DND-41 (cell line): ENCODE measurements at regions not wholly inside any gene's neighbourhood (a gene's known extent, or its start where the extent isn't known, plus 50 kb on each side); places are given as distances from the start of the nearest gene placed in this dataset.

Experiments used
- ATAC-seq: fragments of 200-7000 bp; cut with Tn5 transposase; 3 replicates; pipeline ENCODE4 v1.9.1; 2021; ENCODE audit warnings: low read depth; ENCODE audit not compliant: insufficient read depth
- DNase-seq: peaks from one replicate; pipeline ENCODE4 v3.0.0-alpha.2; 2020
- H2AFZ ChIP-seq: 2 replicates; pipeline ENCODE4 v1.6.0; 2012; ENCODE audit warnings: low read depth, low read length
- H3K27ac ChIP-seq: 2 replicates; pipeline ENCODE4 v1.5.1; 2012; ENCODE audit warnings: low read length, inconsistent platforms
- H3K27me3 ChIP-seq: fragments of 200-600 bp; sonication (generic); 2 replicates; pipeline ENCODE4 v1.6.0; 2012; ENCODE audit warnings: low read length, mild to moderate bottlenecking, inconsistent platforms; ENCODE audit not compliant: insufficient read depth, poor library complexity
- H3K36me3 ChIP-seq: 2 replicates; pipeline ENCODE4 v1.5.1; 2012; ENCODE audit warnings: low read length, inconsistent platforms; ENCODE audit not compliant: insufficient read depth
- H3K4me1 ChIP-seq: 2 replicates; pipeline ENCODE4 v1.5.1; 2012; ENCODE audit warnings: mild to moderate bottlenecking, low read length; ENCODE audit not compliant: insufficient read depth
- H3K4me2 ChIP-seq: 2 replicates; pipeline ENCODE4 v1.6.0; 2012; ENCODE audit warnings: mild to moderate bottlenecking, moderate library complexity, low read length, inconsistent platforms; ENCODE audit not compliant: insufficient read depth
- H3K4me3 ChIP-seq, 2 experiments: fragments of 200-600 bp in 1 of 2; shearing (Covaris generic) in 1 of 2; 2 replicates each; pipeline ENCODE4 v1.5.1; 2012 to 2016; ENCODE audit warnings: inconsistent platforms in 2 of 2, low read length in 2 of 2, mild to moderate bottlenecking in 2 of 2, low read depth in 1 of 2, moderate library complexity in 1 of 2
- H3K79me2 ChIP-seq: 2 replicates; pipeline ENCODE4 v1.6.0; 2012; ENCODE audit warnings: low read length, inconsistent platforms; ENCODE audit not compliant: insufficient read depth
- H3K9ac ChIP-seq: 2 replicates; pipeline ENCODE4 v1.6.0; 2012; ENCODE audit warnings: low read depth, mild to moderate bottlenecking, inconsistent platforms, low read length, moderate library complexity
- H3K9me3 ChIP-seq: 2 replicates; pipeline ENCODE4 v1.5.1; 2012; ENCODE audit warnings: low read length, moderate library complexity, mild to moderate bottlenecking, inconsistent platforms; ENCODE audit not compliant: insufficient read depth, severe bottlenecking
- H4K20me1 ChIP-seq: 2 replicates; pipeline ENCODE4 v1.6.0; 2012; ENCODE audit warnings: low read length; ENCODE audit not compliant: insufficient read depth
- EZH2 ChIP-seq: IDR thresholded peaks from 3 replicates; pipeline ENCODE4 v1.6.1; 2012; ENCODE audit warnings: borderline replicate concordance, low read depth, mild to moderate bottlenecking, moderate library complexity, low read length, inconsistent platforms; ENCODE audit not compliant: severe bottlenecking
- TF ChIP-seq, protein P1 (sequence below): IDR thresholded peaks from 2 replicates; pipeline ENCODE4 v1.5.1; 2012; ENCODE audit warnings: borderline replicate concordance, low read length, moderate library complexity, mild to moderate bottlenecking; ENCODE audit not compliant: poor library complexity, severe bottlenecking; ENCODE audit errors: extremely low read depth

DNA sequence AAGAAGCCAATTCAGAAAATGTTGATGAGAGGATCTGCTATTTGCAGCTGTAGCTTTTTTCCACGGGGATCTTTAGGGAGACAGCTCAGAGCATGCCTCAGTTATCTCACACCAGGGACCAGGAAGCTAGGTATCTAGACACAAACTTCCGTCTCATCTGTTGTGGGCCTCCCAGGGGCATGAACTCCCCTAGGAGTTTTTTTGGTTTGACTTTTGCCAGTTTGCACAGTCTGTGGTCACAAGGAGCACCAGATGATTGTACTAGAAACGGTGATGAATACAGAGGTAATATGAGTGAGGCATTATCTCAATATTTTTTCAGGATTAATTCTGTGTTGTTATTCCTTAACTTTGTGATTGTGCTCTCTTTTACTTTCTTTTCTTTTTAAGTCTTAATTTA lies 533.2 kb upstream of the SEMA6A start:
- no peak for TF ChIP-seq EZH2
- TF ChIP-seq, protein P1, sequence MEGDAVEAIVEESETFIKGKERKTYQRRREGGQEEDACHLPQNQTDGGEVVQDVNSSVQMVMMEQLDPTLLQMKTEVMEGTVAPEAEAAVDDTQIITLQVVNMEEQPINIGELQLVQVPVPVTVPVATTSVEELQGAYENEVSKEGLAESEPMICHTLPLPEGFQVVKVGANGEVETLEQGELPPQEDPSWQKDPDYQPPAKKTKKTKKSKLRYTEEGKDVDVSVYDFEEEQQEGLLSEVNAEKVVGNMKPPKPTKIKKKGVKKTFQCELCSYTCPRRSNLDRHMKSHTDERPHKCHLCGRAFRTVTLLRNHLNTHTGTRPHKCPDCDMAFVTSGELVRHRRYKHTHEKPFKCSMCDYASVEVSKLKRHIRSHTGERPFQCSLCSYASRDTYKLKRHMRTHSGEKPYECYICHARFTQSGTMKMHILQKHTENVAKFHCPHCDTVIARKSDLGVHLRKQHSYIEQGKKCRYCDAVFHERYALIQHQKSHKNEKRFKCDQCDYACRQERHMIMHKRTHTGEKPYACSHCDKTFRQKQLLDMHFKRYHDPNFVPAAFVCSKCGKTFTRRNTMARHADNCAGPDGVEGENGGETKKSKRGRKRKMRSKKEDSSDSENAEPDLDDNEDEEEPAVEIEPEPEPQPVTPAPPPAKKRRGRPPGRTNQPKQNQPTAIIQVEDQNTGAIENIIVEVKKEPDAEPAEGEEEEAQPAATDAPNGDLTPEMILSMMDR = no peak
- no peaks in the 10 kb centered on the region for H3K4me1 ChIP-seq
- no peaks in the 10 kb centered on the region for H3K9me3 ChIP-seq
- DNase-seq = no peak
- H3K4me3 ChIP-seq = no peak overlapping the region
- ATAC-seq = no peak
- no peaks in the 10 kb centered on the region for H3K27me3 ChIP-seq
- H3K4me2 ChIP-seq = no peak overlapping the region
- no peak overlapping the region for H3K9ac ChIP-seq
- H3K27ac ChIP-seq = no peak overlapping the region
- no peaks in the 10 kb centered on the region for H3K79me2 ChIP-seq
- no peak overlapping the region for H2AFZ ChIP-seq
- no peaks in the 10 kb centered on the region for H3K36me3 ChIP-seq
- no peaks in the 10 kb centered on the region for H4K20me1 ChIP-seq

DNA sequence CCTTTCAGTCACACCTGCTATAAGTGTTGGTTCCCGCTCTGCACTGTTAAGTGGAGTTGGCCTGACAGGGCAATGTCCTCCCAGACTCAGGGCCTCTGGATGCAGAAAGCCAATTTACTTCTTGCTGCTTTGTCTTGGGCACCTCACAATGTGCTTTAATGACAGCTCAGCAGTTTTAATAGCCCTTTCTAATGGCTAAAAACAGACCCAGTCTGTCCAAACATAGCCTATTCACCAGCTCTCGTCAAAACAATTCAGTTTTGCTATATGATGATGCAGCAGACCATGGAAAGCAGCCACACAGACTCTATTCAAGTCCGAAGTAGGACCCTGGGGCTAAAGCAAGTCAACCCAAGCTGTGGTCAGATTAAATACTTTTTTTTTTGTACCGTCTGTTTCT lies 529.1 kb upstream of the SEMA6A start:
- Histone ChIP-seq H2AFZ (no peak overlapping the region), H3K27me3 (no peaks in the 10 kb centered on the region), H3K79me2 (no peaks in the 10 kb centered on the region), H3K9me3 (no peaks in the 10 kb centered on the region), H3K27ac (no peak overlapping the region), H3K4me2 (no peak overlapping the region), H3K4me3 (no peak overlapping the region), H3K4me1 (no peaks in the 10 kb centered on the region), H3K9ac (no peak overlapping the region), H3K36me3 (no peaks in the 10 kb centered on the region), H4K20me1 (no peaks in the 10 kb centered on the region)
- DNase-seq = no peak
- ATAC-seq = no peak
- TF ChIP-seq, protein P1 = no peak
- no peak for TF ChIP-seq EZH2

DNA sequence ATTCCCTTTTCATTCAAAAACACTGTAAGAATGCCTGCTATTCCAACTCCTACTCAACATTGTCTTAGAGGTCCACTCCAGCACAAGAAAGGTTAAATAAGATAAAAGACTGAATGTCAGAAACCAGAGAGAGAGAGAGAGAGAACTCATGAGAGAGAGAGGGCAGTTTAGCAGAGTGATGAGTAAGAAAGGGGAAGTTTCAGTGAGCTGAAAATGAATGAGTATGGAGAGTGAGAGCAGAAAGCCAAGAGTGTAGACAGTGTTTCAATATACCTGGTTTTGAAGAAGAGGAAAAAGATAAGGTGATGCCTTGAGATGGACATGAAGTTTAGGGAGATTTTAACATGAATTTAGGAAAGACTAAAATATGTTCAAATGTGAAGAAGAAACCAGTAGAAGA lies 528.0 kb upstream of the SEMA6A start:
- Histone ChIP-seq H3K4me3 (no peak overlapping the region), H3K4me2 (no peak overlapping the region), H4K20me1 (no peaks in the 10 kb centered on the region), H3K9ac (no peak overlapping the region), H3K27me3 (no peaks in the 10 kb centered on the region), H2AFZ (no peak overlapping the region), H3K36me3 (no peaks in the 10 kb centered on the region), H3K9me3 (no peaks in the 10 kb centered on the region), H3K79me2 (no peaks in the 10 kb centered on the region), H3K4me1 (no peaks in the 10 kb centered on the region), H3K27ac (no peak overlapping the region)
- ATAC-seq (no peak), DNase-seq (no peak)
- TF ChIP-seq, protein P1 = no peak
- TF ChIP-seq EZH2 = no peak

DNA sequence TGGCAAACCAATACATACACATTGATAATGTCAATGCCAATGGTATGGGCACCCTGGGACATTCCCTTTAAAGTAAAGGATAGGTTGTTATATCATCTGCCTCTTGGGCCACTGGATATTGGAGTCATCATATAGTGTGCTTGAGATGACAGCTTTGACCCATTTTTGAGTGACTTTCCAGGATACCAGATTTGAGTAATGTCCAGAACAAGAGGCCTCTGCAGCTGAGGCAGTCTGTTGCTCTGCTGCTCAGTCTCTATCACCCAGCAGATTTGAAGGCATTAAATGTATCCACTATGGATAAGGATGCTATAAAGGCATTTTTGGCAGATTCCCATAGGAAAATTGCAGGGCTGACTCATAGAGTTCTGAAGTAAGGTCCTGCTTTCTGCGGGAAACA lies 525.6 kb upstream of the SEMA6A start:
- Histone ChIP-seq H3K9me3 (no peaks in the 10 kb centered on the region), H3K27me3 (no peaks in the 10 kb centered on the region), H3K4me1 (no peaks in the 10 kb centered on the region), H3K36me3 (no peaks in the 10 kb centered on the region), H3K9ac (no peak overlapping the region), H2AFZ (no peak overlapping the region), H3K79me2 (no peaks in the 10 kb centered on the region), H3K27ac (no peak overlapping the region), H3K4me3 (no peak overlapping the region), H3K4me2 (no peak overlapping the region), H4K20me1 (no peaks in the 10 kb centered on the region)
- no peak for DNase-seq
- no peak for ATAC-seq
- TF ChIP-seq, protein P1 = no peak
- no peak for TF ChIP-seq EZH2
